SK-N-SH (cell line): ENCODE measurements at regions not wholly inside any gene's neighbourhood (a gene's known extent, or its start where the extent isn't known, plus 50 kb on each side); places are given as distances from the start of the nearest gene placed in this dataset.

Source experiments
- CTCF ChIA-PET: fragments of 300-600, 350-600 bp; formaldehyde crosslinking; extraction: SDS; loops from one replicate; lab custom pipeline; 2021; lab: Yijun Ruan, JAX
- POLR2A ChIA-PET: fragments of 350-600 bp; sonication (Branson Sonifier 250); formaldehyde crosslinking; extraction: SDS; loops from one replicate; lab custom pipeline; 2020; ENCODE audit warnings: antibody characterized with exemption, inconsistent platforms; lab: Yijun Ruan, JAX
- DNase-seq: peaks from one replicate; pipeline ENCODE4 v3.0.0; 2012
- H2AFZ ChIP-seq: fragments of 200-600 bp; sonication (generic); 2 replicates; pipeline ENCODE4 v1.8.1; 2016; ENCODE audit warnings: antibody characterized with exemption, mild to moderate bottlenecking, low read depth
- H3F3A ChIP-seq: fragments of 200-600 bp; sonication (generic); replicated peaks from 2 replicates; pipeline ENCODE3; 2016; ENCODE audit warnings: antibody characterized with exemption, mild to moderate bottlenecking; ENCODE audit not compliant: insufficient read depth
- H3K27ac ChIP-seq, 2 experiments: fragments of 200-500 bp in 1 of 2; fragments of 200-600 bp in 1 of 2; sonication (Bioruptor generic) in 1 of 2; sonication (generic), shearing (Covaris generic) in 1 of 2; 2 replicates each; pipeline versions ENCODE4 v1.5.1 to v1.6.1; 2014 to 2016; ENCODE audit warnings: low read depth in 2 of 2, inconsistent platforms in 1 of 2, low read length in 1 of 2, mild to moderate bottlenecking in 1 of 2, mixed read lengths in 1 of 2
- H3K27me3 ChIP-seq: fragments of 200-600 bp; sonication (generic), shearing (Covaris generic); 2 replicates; pipeline ENCODE4 v1.6.1; 2016; ENCODE audit warnings: mixed run types; ENCODE audit not compliant: insufficient read depth
- H3K36me3 ChIP-seq, 2 experiments: fragments of 200-500 bp in 1 of 2; fragments of 200-600 bp in 1 of 2; sonication (Bioruptor generic) in 1 of 2; sonication (generic) in 1 of 2; replicated peaks in 1 of 2; 2 replicates each; pipeline versions ENCODE3 to v1.5.1; 2014 to 2016; ENCODE audit warnings: low read length in 1 of 2, mild to moderate bottlenecking in 1 of 2; ENCODE audit not compliant: insufficient read depth in 2 of 2, control insufficient read depth in 1 of 2
- H3K4me1 ChIP-seq, 2 experiments: fragments of 200-500 bp in 1 of 2; fragments of 200-600 bp in 1 of 2; sonication (Bioruptor generic) in 1 of 2; sonication (generic), shearing (Covaris generic) in 1 of 2; 2 replicates each; pipeline versions ENCODE4 v1.5.1 to v1.6.1; 2014 to 2016; ENCODE audit warnings: low read depth in 1 of 2, low read length in 1 of 2, mixed run types in 1 of 2; ENCODE audit not compliant: insufficient read depth in 2 of 2, control insufficient read depth in 1 of 2
- H3K4me2 ChIP-seq: fragments of 200-600 bp; sonication (generic), shearing (Covaris generic); 2 replicates; pipeline ENCODE4 v1.6.1; 2017; ENCODE audit warnings: mixed run types
- H3K4me3 ChIP-seq, 2 experiments: fragments of 200-500 bp in 1 of 2; fragments of 200-600 bp in 1 of 2; sonication (Bioruptor generic) in 1 of 2; sonication (generic), shearing (Covaris generic) in 1 of 2; 2 replicates each; pipeline versions ENCODE4 v1.5.1 to v1.8.1; 2014 to 2016; ENCODE audit warnings: low read depth in 2 of 2, inconsistent platforms in 1 of 2, low read length in 1 of 2, mild to moderate bottlenecking in 1 of 2, mixed read lengths in 1 of 2, moderate library complexity in 1 of 2
- H3K79me2 ChIP-seq: fragments of 200-600 bp; sonication (generic); 2 replicates; pipeline ENCODE4 v1.8.1; 2017; ENCODE audit warnings: mild to moderate bottlenecking; ENCODE audit not compliant: insufficient read depth
- H3K9ac ChIP-seq: fragments of 200-600 bp; sonication (generic); 2 replicates; pipeline ENCODE4 v1.6.1; 2017; ENCODE audit warnings: mixed run types
- H3K9me2 ChIP-seq: fragments of 200-600 bp; sonication (generic); 2 replicates; pipeline ENCODE4 v1.6.1; 2017; ENCODE audit warnings: mixed run types
- H3K9me3 ChIP-seq: fragments of 200-600 bp; sonication (generic); 2 replicates; pipeline ENCODE4 v1.6.1; 2017; ENCODE audit warnings: mixed run types, mild to moderate bottlenecking, moderate library complexity
- H4K20me1 ChIP-seq: fragments of 200-600 bp; sonication (generic); 2 replicates; pipeline ENCODE4 v1.6.1; 2017; ENCODE audit warnings: mild to moderate bottlenecking, mixed run types; ENCODE audit not compliant: insufficient read depth
- ELF1 ChIP-seq: IDR thresholded peaks from 2 replicates; pipeline ENCODE4 v1.4.0; 2012
- EP300 ChIP-seq, 2 experiments: IDR thresholded peaks; 2 replicates each; pipeline versions ENCODE4 v1.4.0 to v1.6.1; 2012; ENCODE audit warnings: borderline replicate concordance in 1 of 2, low read depth in 1 of 2, low read length in 1 of 2
- EZH2phosphoT487 ChIP-seq: fragments of 200-600 bp; sonication (generic); IDR thresholded peaks from 2 replicates; pipeline ENCODE4 v1.6.1; 2017; ENCODE audit warnings: low read depth, mixed run types, mild to moderate bottlenecking, antibody characterized with exemption, moderate library complexity, borderline replicate concordance
- GABPA ChIP-seq: IDR thresholded peaks from 2 replicates; pipeline ENCODE4 v1.4.0; 2012; ENCODE audit warnings: low read depth, mild to moderate bottlenecking
- MEF2A ChIP-seq: IDR thresholded peaks from 2 replicates; pipeline ENCODE4 v1.4.0; 2012; ENCODE audit warnings: low read depth, borderline replicate concordance
- NFIC ChIP-seq: IDR thresholded peaks from 2 replicates; pipeline ENCODE4 v1.4.0; 2012; ENCODE audit warnings: borderline replicate concordance
- PBX3 ChIP-seq: IDR thresholded peaks from 2 replicates; pipeline ENCODE4; 2012
- POLR2AphosphoS5 ChIP-seq: IDR thresholded peaks from 2 replicates; pipeline ENCODE4 v1.6.1; 2012; ENCODE audit warnings: low read depth, low read length
- RCOR1 ChIP-seq: fragments of 150-350 bp; IDR thresholded peaks from 2 replicates; pipeline ENCODE4 v1.6.1; 2017; ENCODE audit warnings: antibody characterized with exemption, low read length
- REST ChIP-seq: IDR thresholded peaks from 2 replicates; pipeline ENCODE4 v1.6.1; 2012; ENCODE audit warnings: mild to moderate bottlenecking, low read depth, low read length, moderate library complexity
- TEAD4 ChIP-seq: IDR thresholded peaks from 2 replicates; pipeline ENCODE4 v1.4.0; 2012; ENCODE audit warnings: mild to moderate bottlenecking, borderline replicate concordance; ENCODE audit not compliant: insufficient read depth
- YY1 ChIP-seq: IDR thresholded peaks from 2 replicates; pipeline ENCODE4 v1.4.0; 2012; ENCODE audit warnings: low read depth, mild to moderate bottlenecking
- ZBTB33 ChIP-seq: IDR thresholded peaks from 2 replicates; pipeline ENCODE4 v1.4.0; 2012; ENCODE audit warnings: low read depth, borderline replicate concordance
- WGBS: methylation state at CpG from one replicate; pipeline ENCODE4 v1.1.6; 2017; ENCODE audit warnings: low lambda C conversion rate; 5-methylcytosine and 5-hydroxymethylcytosine counted together

- no peaks in the 10 kb centered on the region for H3K9me2 ChIP-seq
- H2AFZ ChIP-seq = no peak overlapping the region
- H3K27me3 ChIP-seq = no peaks in the 10 kb centered on the region
- H3F3A ChIP-seq = no peaks in the 10 kb centered on the region
- no peak for TF ChIP-seq GABPA
- TF ChIP-seq MEF2A = no peak
- TF ChIP-seq NFIC = no peak
- no peak for TF ChIP-seq REST
- TF ChIP-seq YY1 = no peak
- no peak for TF ChIP-seq TEAD4
- no peak for TF ChIP-seq ELF1
- TF ChIP-seq POLR2AphosphoS5 = no peak
- TF ChIP-seq EZH2phosphoT487 = no peak
- TF ChIP-seq RCOR1 = no peak
- TF ChIP-seq EP300 (IDR thresholded peaks at IDR 0.05; ENCODE audit: borderline replicate concordance in 1 of 2, low read depth in 1 of 2, low read length in 1 of 2) = no peak
- H3K4me3 ChIP-seq = no peak overlapping the region
- DNase-seq = no peak
- no peak overlapping the region for H3K9ac ChIP-seq
- ChIA-PET CTCF (no interaction called here), POLR2A (no interaction called here)
- H3K4me1 ChIP-seq = no peaks in the 10 kb centered on the region
- no peaks in the 10 kb centered on the region for H3K79me2 ChIP-seq
- H3K36me3 ChIP-seq = no peaks in the 10 kb centered on the region
- 15% methylated on average over 6 of the region's 6 CpGs for WGBS
- H3K4me2 ChIP-seq = no peak overlapping the region
- H3K27ac ChIP-seq = no peak overlapping the region
- no peaks in the 10 kb centered on the region for H4K20me1 ChIP-seq
- H3K9me3 ChIP-seq = no peaks in the 10 kb centered on the region
Measured at GRCh38 chr1:4371849-4372248, 282.6 kb upstream of the AJAP1 start.

- Histone ChIP-seq H2AFZ (no peak overlapping the region), H3K36me3 (no peaks in the 10 kb centered on the region), H3K27ac (no peak overlapping the region), H4K20me1 (no peaks in the 10 kb centered on the region), H3K4me2 (no peak overlapping the region), H3K4me3 (no peak overlapping the region), H3K79me2 (no peaks in the 10 kb centered on the region), H3F3A (no peaks in the 10 kb centered on the region), H3K9me3 (no peaks in the 10 kb centered on the region), H3K27me3 (no peaks in the 10 kb centered on the region), H3K9me2 (no peaks in the 10 kb centered on the region), H3K9ac (no peak overlapping the region), H3K4me1 (no peaks in the 10 kb centered on the region)
- ChIA-PET POLR2A (no interaction called here), CTCF (no interaction called here)
- 53% methylated on average over 1 of the region's 1 CpG for WGBS
- no peak for DNase-seq
- no peak for TF ChIP-seq ZBTB33
- TF ChIP-seq TEAD4 = no peak
- TF ChIP-seq PBX3 = no peak
Measured at GRCh38 chr1:4375812-4376211, 278.6 kb upstream of the AJAP1 start.
